ENCODE measurements at regions not wholly inside any gene's neighbourhood (a gene's known extent, or its start where the extent isn't known, plus 50 kb on each side); places are given as distances from the start of the nearest gene placed in this dataset.

DNA sequence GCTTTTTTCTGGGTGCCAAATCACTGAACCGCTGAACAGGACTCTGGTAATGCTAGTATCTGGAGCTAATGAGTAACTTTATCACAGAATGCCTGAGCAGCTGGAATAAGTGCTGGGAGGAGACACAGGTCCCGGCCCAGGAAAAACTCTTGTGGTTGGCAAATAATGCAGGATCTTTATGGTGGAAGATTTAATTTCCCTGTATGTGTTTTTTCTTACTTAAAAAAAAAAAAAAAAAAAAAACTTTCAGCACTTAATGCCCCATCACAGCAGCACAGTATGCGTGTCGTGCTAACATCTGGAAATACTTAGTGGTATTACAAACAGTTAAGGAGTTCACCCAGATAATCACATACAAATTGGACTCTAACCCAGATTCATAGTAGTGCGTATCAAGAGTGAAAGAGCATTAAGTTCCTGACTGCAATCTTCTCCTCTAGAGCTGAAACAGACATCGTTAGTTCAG is 220.7 kb downstream of the TOMM20 start:
- peak overlapping the region; percentile 80 for H3K27ac Mint-ChIP-seq
- peak overlapping the region; percentile 67 for H3K4me3 Mint-ChIP-seq
- H3K27me3 Mint-ChIP-seq (ENCODE audit: insufficient read depth) = peaks cover 3% of the 10 kb centered on the region
- peak; percentile 67 for DNase-seq
- H3K9me3 Mint-ChIP-seq = no peaks in the 10 kb centered on the region
- TF ChIP-seq, protein P1, sequence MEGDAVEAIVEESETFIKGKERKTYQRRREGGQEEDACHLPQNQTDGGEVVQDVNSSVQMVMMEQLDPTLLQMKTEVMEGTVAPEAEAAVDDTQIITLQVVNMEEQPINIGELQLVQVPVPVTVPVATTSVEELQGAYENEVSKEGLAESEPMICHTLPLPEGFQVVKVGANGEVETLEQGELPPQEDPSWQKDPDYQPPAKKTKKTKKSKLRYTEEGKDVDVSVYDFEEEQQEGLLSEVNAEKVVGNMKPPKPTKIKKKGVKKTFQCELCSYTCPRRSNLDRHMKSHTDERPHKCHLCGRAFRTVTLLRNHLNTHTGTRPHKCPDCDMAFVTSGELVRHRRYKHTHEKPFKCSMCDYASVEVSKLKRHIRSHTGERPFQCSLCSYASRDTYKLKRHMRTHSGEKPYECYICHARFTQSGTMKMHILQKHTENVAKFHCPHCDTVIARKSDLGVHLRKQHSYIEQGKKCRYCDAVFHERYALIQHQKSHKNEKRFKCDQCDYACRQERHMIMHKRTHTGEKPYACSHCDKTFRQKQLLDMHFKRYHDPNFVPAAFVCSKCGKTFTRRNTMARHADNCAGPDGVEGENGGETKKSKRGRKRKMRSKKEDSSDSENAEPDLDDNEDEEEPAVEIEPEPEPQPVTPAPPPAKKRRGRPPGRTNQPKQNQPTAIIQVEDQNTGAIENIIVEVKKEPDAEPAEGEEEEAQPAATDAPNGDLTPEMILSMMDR (IDR thresholded peaks at IDR 0.05) = no peak
- H3K36me3 Mint-ChIP-seq (ENCODE audit: low read depth) = no peaks in the 10 kb centered on the region
- peaks cover 19% of the 10 kb centered on the region for H3K4me1 Mint-ChIP-seq (ENCODE audit: low read depth)

DNA sequence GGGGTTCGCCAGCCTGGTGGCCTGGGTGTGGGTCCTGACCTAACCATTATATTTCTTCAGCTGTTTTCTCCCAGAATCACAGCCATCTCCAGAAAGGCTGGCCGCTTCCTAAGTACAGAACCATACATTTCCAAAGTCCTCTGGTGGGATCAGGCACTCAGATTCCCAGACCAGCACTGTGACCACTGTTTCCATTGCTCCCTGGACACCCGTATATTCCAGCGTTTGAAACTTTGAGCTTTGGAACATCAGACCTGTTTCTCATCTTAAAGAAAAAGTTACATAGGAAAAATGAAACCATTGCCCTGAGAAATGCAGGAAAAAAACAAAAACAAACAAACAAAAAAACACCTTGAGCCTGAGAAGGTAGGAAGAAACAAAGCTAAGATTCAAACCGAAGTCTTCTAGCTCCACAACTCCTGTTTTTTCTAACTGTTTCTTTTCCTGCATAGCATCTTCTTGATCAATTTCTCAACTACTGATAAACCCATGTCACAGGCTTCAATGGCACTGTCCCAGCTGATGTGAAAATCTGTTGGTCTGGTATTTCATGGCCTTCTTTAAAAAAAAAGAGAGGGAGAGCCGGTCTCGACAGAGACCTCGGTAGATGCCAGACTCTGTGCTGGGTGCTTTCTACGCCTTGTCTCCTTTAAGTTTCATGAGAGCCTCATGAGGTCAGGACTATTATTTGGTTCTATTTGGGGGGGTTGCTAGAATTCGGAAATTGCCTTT is 221.3 kb downstream of the TOMM20 start:
- DNase-seq = no peak
- Mint-ChIP-seq H3K27me3 (ENCODE audit: insufficient read depth) (peaks cover 3% of the 10 kb centered on the region), H3K36me3 (ENCODE audit: low read depth) (no peaks in the 10 kb centered on the region), H3K27ac (no peak overlapping the region; the same call in 1 of the 2 replicates), H3K9me3 (no peaks in the 10 kb centered on the region), H3K4me3 (peak overlapping the region; percentile 35; the same call in 1 of the 2 replicates), H3K4me1 (ENCODE audit: low read depth) (peaks cover 19% of the 10 kb centered on the region)
- TF ChIP-seq, protein P1 (IDR thresholded peaks at IDR 0.05) = no peak

DNA sequence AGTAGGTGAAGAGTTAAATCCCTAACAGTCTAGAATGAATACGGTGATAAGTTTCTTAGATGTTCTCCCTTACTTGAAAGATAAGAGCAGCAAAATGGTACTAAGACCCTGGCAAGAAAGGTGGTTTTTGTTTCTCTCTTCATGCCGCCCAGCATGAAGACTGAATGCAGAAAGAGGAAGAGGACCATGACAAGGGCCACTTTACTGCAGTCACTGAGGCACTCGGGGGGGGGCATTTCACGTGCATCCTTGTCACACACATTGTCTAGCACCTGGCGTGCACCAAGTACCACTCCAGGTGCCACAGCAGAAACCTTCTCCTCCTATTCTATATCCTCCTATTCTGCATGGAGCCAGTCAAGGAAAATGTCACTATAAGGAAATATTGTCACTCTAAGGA is 222.0 kb downstream of the TOMM20 start:
- peaks cover 19% of the 10 kb centered on the region for H3K4me1 Mint-ChIP-seq (ENCODE audit: low read depth)
- H3K36me3 Mint-ChIP-seq (ENCODE audit: low read depth) = no peaks in the 10 kb centered on the region
- H3K27me3 Mint-ChIP-seq (ENCODE audit: insufficient read depth) = peaks cover 3% of the 10 kb centered on the region
- H3K4me3 Mint-ChIP-seq = no peak overlapping the region
- TF ChIP-seq, protein P1 (IDR thresholded peaks at IDR 0.05) = no peak
- no peak overlapping the region for H3K27ac Mint-ChIP-seq
- no peak for DNase-seq
- no peaks in the 10 kb centered on the region for H3K9me3 Mint-ChIP-seq

DNA sequence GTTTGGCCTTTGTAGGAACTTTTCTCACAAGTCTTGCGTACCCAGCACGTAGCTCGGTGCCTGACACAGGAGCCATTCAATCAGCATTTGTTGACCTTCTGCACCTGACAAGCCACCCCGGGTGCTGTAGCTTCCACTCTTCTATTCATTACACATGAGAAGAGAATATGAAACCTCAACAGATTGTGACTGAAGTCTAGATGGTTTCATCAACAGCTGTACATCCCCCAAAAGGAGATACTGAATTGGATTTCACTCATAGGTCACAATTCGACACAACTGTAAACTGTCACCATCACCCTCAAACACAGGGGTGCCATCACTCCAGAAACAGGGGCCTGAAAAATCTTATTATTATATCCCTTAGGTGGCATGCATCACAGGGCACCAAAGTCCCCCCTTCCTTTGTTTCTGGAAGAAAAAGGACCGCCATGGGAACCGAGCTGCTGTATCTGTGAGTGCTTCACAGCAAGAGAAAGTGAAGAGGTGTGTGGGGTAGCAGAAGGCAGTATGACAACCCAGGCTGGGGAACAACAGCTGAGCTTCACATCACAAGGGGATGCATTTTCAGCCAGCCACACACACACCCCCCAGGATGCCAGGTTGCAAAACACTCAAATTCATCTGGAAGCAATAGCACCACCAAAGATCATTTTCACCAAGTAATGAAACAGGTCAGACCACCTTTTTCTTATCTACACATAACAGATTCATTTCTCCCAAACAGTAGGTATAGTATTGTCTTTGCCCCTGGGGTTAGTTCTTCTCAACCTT is 225.7 kb downstream of the TOMM20 start:
- TF ChIP-seq, protein P1 (IDR thresholded peaks at IDR 0.05) = no peak
- H3K4me3 Mint-ChIP-seq = no peak overlapping the region

DNA sequence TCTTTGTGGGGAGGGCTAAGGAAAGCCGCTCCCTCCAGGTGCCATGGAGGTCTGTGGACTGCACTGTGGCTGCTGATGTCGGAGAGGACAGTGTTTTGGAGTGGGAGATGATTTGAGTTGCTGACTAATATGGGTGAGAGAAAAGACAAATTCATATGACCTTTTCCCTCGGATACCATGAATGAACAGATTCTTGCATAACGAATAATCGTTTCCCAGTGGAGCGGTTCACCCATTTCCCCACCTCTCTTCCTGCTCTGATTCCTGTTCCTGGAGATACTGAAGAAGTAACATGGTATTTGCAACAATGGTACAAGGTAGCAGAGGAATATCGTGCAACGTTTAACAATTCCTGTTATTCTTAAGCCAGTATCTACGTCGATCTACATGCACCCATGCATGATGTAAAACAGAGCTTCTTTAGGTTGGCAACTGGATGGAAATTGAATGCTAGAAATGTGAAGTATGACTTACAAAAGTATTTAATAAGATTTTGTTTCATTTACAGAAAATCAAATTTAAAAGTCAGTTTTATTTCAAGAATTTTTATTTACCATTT is 227.1 kb downstream of the TOMM20 start:
- H3K4me1 Mint-ChIP-seq (ENCODE audit: low read depth) = peaks cover 37% of the 10 kb centered on the region
- no peaks in the 10 kb centered on the region; the same call in 1 of the 2 replicates for H3K27me3 Mint-ChIP-seq (ENCODE audit: insufficient read depth)
- no peak overlapping the region for H3K27ac Mint-ChIP-seq
- no peaks in the 10 kb centered on the region for H3K36me3 Mint-ChIP-seq (ENCODE audit: low read depth)
- DNase-seq = no peak
- H3K9me3 Mint-ChIP-seq = no peaks in the 10 kb centered on the region
- TF ChIP-seq, protein P1 (IDR thresholded peaks at IDR 0.05) = no peak
- no peak overlapping the region for H3K4me3 Mint-ChIP-seq

More for the DNA sequence above, 225.7 kb downstream of the TOMM20 start:
- no peak for DNase-seq
- Mint-ChIP-seq H3K9me3 (no peaks in the 10 kb centered on the region), H3K27ac (no peak overlapping the region), H3K4me1 (ENCODE audit: low read depth) (peaks cover 46% of the 10 kb centered on the region), H3K27me3 (ENCODE audit: insufficient read depth) (no peaks in the 10 kb centered on the region; the same call in none of the 2 replicates), H3K36me3 (ENCODE audit: low read depth) (no peaks in the 10 kb centered on the region)
